H9 (cell line): ENCODE measurements at regions not wholly inside any gene's neighbourhood (a gene's known extent, or its start where the extent isn't known, plus 50 kb on each side); places are given as distances from the start of the nearest gene placed in this dataset.
A peak's percentile ranks its signal among the peaks of the same experiment; 100 is the strongest.

ENCODE experiments used
- DNase-seq: peaks from one replicate; pipeline ENCODE4 v3.0.0-alpha.2; 2017
- H2AFZ ChIP-seq: one replicate; pipeline ENCODE4 v1.6.1; 2013; ENCODE audit warnings: mild to moderate bottlenecking, low read length, control low read depth, moderate library complexity
- H2AK5ac ChIP-seq: 2 replicates; pipeline ENCODE4 v1.6.1; 2013; ENCODE audit warnings: low read length, control low read depth, mixed read lengths; ENCODE audit not compliant: insufficient read length
- H2BK120ac ChIP-seq: one replicate; pipeline ENCODE4 v1.6.1; 2013; ENCODE audit warnings: low read depth, mild to moderate bottlenecking, low read length, control low read depth, inconsistent platforms; ENCODE audit not compliant: poor library complexity, severe bottlenecking
- H2BK12ac ChIP-seq: 2 replicates; pipeline ENCODE4 v1.6.1; 2013; ENCODE audit warnings: low read length, control low read depth, mixed read lengths, low read depth; ENCODE audit not compliant: insufficient read length
- H2BK15ac ChIP-seq: 2 replicates; pipeline ENCODE4 v1.6.1; 2013; ENCODE audit warnings: low read depth, low read length, control low read depth
- H2BK20ac ChIP-seq: one replicate; pipeline ENCODE4 v1.6.1; 2013; ENCODE audit warnings: low read depth, mild to moderate bottlenecking, low read length, control low read depth, inconsistent platforms; ENCODE audit not compliant: poor library complexity, severe bottlenecking
- H2BK5ac ChIP-seq: 2 replicates; pipeline ENCODE4 v1.6.1; 2013; ENCODE audit warnings: low read length, control low read depth, mixed read lengths; ENCODE audit not compliant: insufficient read length
- H3K14ac ChIP-seq: 2 replicates; pipeline ENCODE4 v1.6.1; 2013; ENCODE audit warnings: low read length, control low read depth; ENCODE audit not compliant: insufficient read depth
- H3K18ac ChIP-seq: 2 replicates; pipeline ENCODE4 v1.6.1; 2013; ENCODE audit warnings: low read depth, mild to moderate bottlenecking, mixed read lengths, low read length, control low read depth; ENCODE audit not compliant: insufficient read length
- H3K23ac ChIP-seq: 2 replicates; pipeline ENCODE4 v1.6.1; 2013; ENCODE audit warnings: low read length, control low read depth, mixed read lengths, low read depth; ENCODE audit not compliant: insufficient read length
- H3K23me2 ChIP-seq: 2 replicates; pipeline ENCODE4 v1.6.1; 2013; ENCODE audit warnings: low read depth, mild to moderate bottlenecking, mixed read lengths, low read length, control low read depth; ENCODE audit not compliant: insufficient read length, poor library complexity, severe bottlenecking
- H3K27ac ChIP-seq: 2 replicates; pipeline ENCODE4 v1.5.1; 2013; ENCODE audit warnings: low read length, control low read depth, mixed read lengths, low read depth; ENCODE audit not compliant: insufficient read length
- H3K27me3 ChIP-seq: 2 replicates; pipeline ENCODE4 v1.6.1; 2013; ENCODE audit warnings: low read length, control low read depth, inconsistent platforms; ENCODE audit not compliant: insufficient read depth
- H3K4ac ChIP-seq: 2 replicates; pipeline ENCODE4 v1.6.1; 2013; ENCODE audit warnings: low read depth, mild to moderate bottlenecking, control low read depth, inconsistent platforms, low read length, moderate library complexity
- H3K4me1 ChIP-seq: 2 replicates; pipeline ENCODE4 v1.6.1; 2013; ENCODE audit warnings: low read length, control low read depth, inconsistent platforms; ENCODE audit not compliant: insufficient read depth
- H3K4me2 ChIP-seq: 2 replicates; pipeline ENCODE4 v1.6.1; 2013; ENCODE audit warnings: low read length, control low read depth, mixed read lengths; ENCODE audit not compliant: insufficient read length, insufficient read depth
- H3K56ac ChIP-seq: 2 replicates; pipeline ENCODE4 v1.6.1; 2013; ENCODE audit warnings: low read depth, mild to moderate bottlenecking, mixed read lengths, low read length, control low read depth; ENCODE audit not compliant: insufficient read length
- H3K79me1 ChIP-seq: 2 replicates; pipeline ENCODE4 v1.6.1; 2013; ENCODE audit warnings: low read depth, mild to moderate bottlenecking, moderate library complexity, low read length, control low read depth, inconsistent platforms; ENCODE audit not compliant: insufficient read depth, poor library complexity, severe bottlenecking
- H3K79me2 ChIP-seq: 2 replicates; pipeline ENCODE4 v1.6.1; 2013; ENCODE audit warnings: low read length, control low read depth, inconsistent platforms; ENCODE audit not compliant: insufficient read depth
- H3K9ac ChIP-seq: 2 replicates; pipeline ENCODE4 v1.6.1; 2013; ENCODE audit warnings: low read length, control low read depth, mixed read lengths; ENCODE audit not compliant: insufficient read length; ENCODE audit errors: extremely low read depth
- H3K9me3 ChIP-seq: one replicate; pipeline ENCODE4 v1.6.1; 2013; ENCODE audit warnings: low read depth, low read length, inconsistent platforms; ENCODE audit not compliant: control insufficient read depth
- H3T11ph ChIP-seq: one replicate; pipeline ENCODE4 v1.6.1; 2013; ENCODE audit warnings: mild to moderate bottlenecking, low read length, control low read depth, inconsistent platforms
- H4K20me1 ChIP-seq: one replicate; pipeline ENCODE4 v1.6.1; 2013; ENCODE audit not compliant: control insufficient read depth, insufficient read length, insufficient read depth
- H4K5ac ChIP-seq: 2 replicates; pipeline ENCODE4 v1.6.1; 2013; ENCODE audit warnings: low read depth, mild to moderate bottlenecking, mixed read lengths, low read length, control low read depth; ENCODE audit not compliant: insufficient read length
- H4K8ac ChIP-seq: replicated peaks from 2 replicates; pipeline ENCODE4 v1.6.1; 2013; ENCODE audit warnings: low read length, control low read depth, mixed read lengths, low read depth; ENCODE audit not compliant: insufficient read length
- H4K91ac ChIP-seq: 2 replicates; pipeline ENCODE4 v1.6.1; 2013; ENCODE audit warnings: low read depth, mild to moderate bottlenecking, moderate library complexity, mixed read lengths, low read length, control low read depth; ENCODE audit not compliant: insufficient read length
- H3K27ac Mint-ChIP-seq, 3 experiments: 2 replicates in 2 of 3; 3 replicates in 1 of 3; pipeline ENCODE4 v1.8.0; 2020 to 2021; ENCODE audit warnings: mixed read lengths in 3 of 3, mild to moderate bottlenecking in 1 of 3, moderate library complexity in 1 of 3
- H3K27me3 Mint-ChIP-seq: 2 replicates; pipeline ENCODE4 v1.8.0; 2021; ENCODE audit warnings: low read depth, mild to moderate bottlenecking, moderate library complexity, mixed read lengths
- H3K36me3 Mint-ChIP-seq, 3 experiments: 2 replicates in 2 of 3; 3 replicates in 1 of 3; pipeline ENCODE4 v1.8.0; 2020 to 2021; ENCODE audit warnings: low read depth in 3 of 3, mixed read lengths in 3 of 3; ENCODE audit not compliant: insufficient read depth in 1 of 3
- H3K4me1 Mint-ChIP-seq, 2 experiments: 2 replicates each; pipeline ENCODE4 v1.8.0; 2020; ENCODE audit warnings: mixed read lengths in 2 of 2
- H3K4me3 Mint-ChIP-seq, 2 experiments: 2 replicates in 1 of 2; 3 replicates in 1 of 2; pipeline ENCODE4 v1.8.0; 2020 to 2021; ENCODE audit warnings: mild to moderate bottlenecking in 2 of 2, mixed read lengths in 2 of 2, moderate library complexity in 1 of 2
- H3K9me3 Mint-ChIP-seq, 2 experiments: 2 replicates in 1 of 2; 3 replicates in 1 of 2; pipeline ENCODE4 v1.8.0; 2020; ENCODE audit warnings: mild to moderate bottlenecking in 2 of 2, mixed read lengths in 2 of 2, moderate library complexity in 1 of 2
- WGBS: extraction: QIAGEN DNeasy Blood & Tissue Kit; methylation state at CpG from one replicate; pipeline ENCODE4 v1.1.7; 2013; ENCODE audit warnings: missing lambda C conversion rate, low lambda C conversion rate, mixed read lengths; ENCODE audit not compliant: insufficient read length; ENCODE audit errors: extremely low coverage; 5-methylcytosine and 5-hydroxymethylcytosine counted together
- TF ChIP-seq, protein P1 (sequence below): fragments of 200-600 bp; sonication (generic); conservative IDR thresholded peaks from 3 replicates; pipeline ENCODE4 v1.8.0; 2021; ENCODE audit warnings: antibody characterized with exemption, mild to moderate bottlenecking

DNA sequence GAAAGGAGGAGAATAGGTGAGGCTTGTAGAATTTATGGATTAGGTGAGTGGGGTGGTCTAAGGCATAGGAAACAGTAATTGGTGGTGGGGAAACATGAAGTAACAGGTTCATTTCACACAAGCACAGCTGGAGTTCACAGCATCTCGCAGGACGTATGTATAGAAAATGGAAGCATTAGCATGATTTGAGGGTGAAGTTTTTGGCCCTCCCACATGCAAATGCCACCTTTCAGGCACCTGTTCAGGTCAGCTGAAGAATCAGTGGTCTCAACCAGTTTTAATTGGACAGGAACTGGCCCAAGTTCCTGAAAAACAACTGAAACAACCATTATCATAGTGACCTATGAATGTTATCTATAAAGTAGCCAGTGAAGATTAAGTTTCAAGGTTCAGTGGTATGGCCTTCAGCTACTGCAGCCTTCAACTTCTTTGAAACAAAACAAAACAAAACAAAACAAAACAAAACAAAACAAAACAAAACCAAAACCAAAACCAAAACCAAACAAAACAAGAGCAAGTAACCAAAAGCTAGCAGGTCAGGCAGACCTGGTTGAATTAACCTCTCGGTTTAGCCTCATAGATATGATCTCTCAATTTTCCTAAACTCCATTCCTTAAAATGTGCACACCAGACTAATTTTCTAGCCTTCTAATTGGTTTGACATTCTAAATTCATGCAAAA is 102.1 kb upstream of the SPHKAP start:
- H2AFZ ChIP-seq, result no peak overlapping the region
- no peak overlapping the region for H2AK5ac ChIP-seq
- no peak overlapping the region for H2BK5ac ChIP-seq
- H3K23ac ChIP-seq, result no peak overlapping the region
- no peaks in the 10 kb centered on the region for H3K27me3 ChIP-seq
- no peaks in the 10 kb centered on the region for H3K9me3 Mint-ChIP-seq
- H3K9ac ChIP-seq, result no peak overlapping the region
- H3K18ac ChIP-seq, result no peak overlapping the region
- H3K23me2 ChIP-seq, result no peaks in the 10 kb centered on the region
- peak overlapping the region in 1 of 3 experiments; percentile 90; a peak in 1 of 7 replicates for H3K27ac Mint-ChIP-seq
- no peaks in the 10 kb centered on the region for H3K4me1 ChIP-seq
- H3K27ac ChIP-seq, result no peak overlapping the region
- H3K79me2 ChIP-seq, result no peaks in the 10 kb centered on the region
- no peaks in the 10 kb centered on the region for H3K27me3 Mint-ChIP-seq
- H2BK12ac ChIP-seq, result no peak overlapping the region
- H4K8ac ChIP-seq, result no peak overlapping the region
- no peaks in the 10 kb centered on the region for H4K20me1 ChIP-seq
- TF ChIP-seq, protein P1, sequence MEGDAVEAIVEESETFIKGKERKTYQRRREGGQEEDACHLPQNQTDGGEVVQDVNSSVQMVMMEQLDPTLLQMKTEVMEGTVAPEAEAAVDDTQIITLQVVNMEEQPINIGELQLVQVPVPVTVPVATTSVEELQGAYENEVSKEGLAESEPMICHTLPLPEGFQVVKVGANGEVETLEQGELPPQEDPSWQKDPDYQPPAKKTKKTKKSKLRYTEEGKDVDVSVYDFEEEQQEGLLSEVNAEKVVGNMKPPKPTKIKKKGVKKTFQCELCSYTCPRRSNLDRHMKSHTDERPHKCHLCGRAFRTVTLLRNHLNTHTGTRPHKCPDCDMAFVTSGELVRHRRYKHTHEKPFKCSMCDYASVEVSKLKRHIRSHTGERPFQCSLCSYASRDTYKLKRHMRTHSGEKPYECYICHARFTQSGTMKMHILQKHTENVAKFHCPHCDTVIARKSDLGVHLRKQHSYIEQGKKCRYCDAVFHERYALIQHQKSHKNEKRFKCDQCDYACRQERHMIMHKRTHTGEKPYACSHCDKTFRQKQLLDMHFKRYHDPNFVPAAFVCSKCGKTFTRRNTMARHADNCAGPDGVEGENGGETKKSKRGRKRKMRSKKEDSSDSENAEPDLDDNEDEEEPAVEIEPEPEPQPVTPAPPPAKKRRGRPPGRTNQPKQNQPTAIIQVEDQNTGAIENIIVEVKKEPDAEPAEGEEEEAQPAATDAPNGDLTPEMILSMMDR, result no peak
- H3K4ac ChIP-seq, result no peak overlapping the region
- no peak for DNase-seq
- no peak overlapping the region for H3K4me2 ChIP-seq
- H3T11ph ChIP-seq, result no peak overlapping the region
- H4K5ac ChIP-seq, result no peak overlapping the region
- no peak overlapping the region for H4K91ac ChIP-seq
- no peak overlapping the region for H3K56ac ChIP-seq
- no peaks in the 10 kb centered on the region for H3K4me1 Mint-ChIP-seq
- H3K14ac ChIP-seq, result no peak overlapping the region
- no peaks in the 10 kb centered on the region for H3K36me3 Mint-ChIP-seq
- no peaks in the 10 kb centered on the region for H3K79me1 ChIP-seq
- H3K4me3 Mint-ChIP-seq, result no peak overlapping the region
- WGBS, result no CpG with 5 or more reads among the region's 3 CpGs
- no peak overlapping the region for H2BK15ac ChIP-seq
- no peaks in the 10 kb centered on the region for H3K9me3 ChIP-seq
- H2BK20ac ChIP-seq, result no peak overlapping the region
- no peak overlapping the region for H2BK120ac ChIP-seq
